GM18867 (cell line): ENCODE measurements at regions not wholly inside any gene's neighbourhood (a gene's known extent, or its start where the extent isn't known, plus 50 kb on each side); places are given as distances from the start of the nearest gene placed in this dataset.

Experiments
- ATAC-seq: cut with Tn5 transposase; IDR thresholded peaks from one replicate; pipeline ENCODE4 v1.9.1; 2021; ENCODE audit warnings: mild to moderate bottlenecking, moderate library complexity; ENCODE audit not compliant: unreplicated experiment

DNA sequence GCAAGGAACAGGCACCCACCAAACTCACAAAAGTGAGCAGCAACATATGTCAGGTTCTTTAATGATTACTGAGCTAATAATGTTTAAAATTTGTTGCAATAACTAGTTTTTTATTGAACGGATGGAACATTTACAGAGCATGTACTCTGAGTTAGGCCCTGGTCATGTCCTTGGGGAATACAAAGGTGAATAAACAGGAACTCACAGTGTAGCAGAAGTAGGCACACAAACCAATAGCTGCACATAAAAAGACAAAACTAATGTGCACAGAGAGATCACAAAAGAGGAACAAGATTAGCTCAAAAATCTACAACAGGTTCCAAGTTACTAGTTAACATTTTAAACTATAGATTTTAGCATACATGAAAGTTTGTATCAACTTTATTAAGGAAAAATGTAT is 505.3 kb upstream of the PPP2R3A start:
- no peak for ATAC-seq

DNA sequence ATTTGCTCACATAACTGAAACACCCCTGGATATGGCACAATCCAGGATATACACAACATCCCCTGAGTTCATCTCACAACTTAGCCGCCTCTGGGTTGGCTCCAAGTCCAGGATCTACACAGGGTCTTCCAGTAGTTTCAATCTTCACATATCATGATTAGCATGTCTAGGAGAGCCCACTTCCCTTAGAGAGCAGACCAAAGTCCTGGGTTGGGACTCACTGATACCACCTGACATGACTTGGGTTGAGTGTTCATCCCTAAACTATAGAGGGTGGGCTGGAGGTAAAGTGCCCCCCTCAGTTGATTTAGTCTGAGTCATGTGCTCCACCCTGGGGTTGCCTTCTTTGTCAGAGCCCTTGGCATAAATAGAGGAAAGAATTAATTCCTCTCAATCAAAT is 493.6 kb upstream of the PPP2R3A start:
- ATAC-seq, result no peak

DNA sequence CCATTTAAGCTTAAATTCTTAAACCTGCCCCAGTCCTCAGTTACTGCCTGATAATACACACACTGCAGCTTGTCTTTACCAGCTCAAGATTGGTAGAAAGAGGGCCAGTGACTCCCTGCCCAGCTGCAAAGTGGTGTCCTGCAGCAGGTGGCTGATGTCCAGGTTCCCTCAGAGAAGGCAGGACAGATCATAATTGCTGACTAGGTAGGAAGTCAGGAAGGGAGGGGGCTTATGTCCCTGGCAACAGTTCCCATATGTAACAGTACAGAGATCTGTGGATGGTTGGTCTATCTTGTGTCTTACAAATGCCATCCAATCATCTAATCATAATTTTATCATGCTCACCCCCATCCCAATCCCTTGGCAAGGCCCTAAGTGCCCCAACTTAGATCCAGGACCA is 492.1 kb upstream of the PPP2R3A start:
- ATAC-seq, result no peak

DNA sequence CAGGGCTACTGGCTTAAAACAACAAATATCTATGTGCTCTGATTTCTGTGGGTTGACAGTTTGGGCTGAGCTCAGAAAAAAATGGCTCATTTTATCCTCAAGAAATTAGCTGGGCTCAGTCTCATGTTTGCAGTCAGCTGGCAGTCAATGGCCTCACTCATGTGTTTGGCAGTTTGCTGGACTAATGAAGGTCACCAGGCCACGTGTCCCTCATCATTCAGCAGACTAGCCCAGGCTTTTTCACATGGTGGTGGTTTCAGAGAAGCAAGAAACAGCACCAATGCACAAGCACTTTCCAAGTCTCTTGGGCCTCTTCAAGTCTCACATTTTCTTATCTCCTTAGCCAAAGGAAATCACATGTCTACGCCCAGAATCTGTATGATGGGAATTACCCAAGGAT is 478.3 kb upstream of the PPP2R3A start:
- ATAC-seq, result no peak

DNA sequence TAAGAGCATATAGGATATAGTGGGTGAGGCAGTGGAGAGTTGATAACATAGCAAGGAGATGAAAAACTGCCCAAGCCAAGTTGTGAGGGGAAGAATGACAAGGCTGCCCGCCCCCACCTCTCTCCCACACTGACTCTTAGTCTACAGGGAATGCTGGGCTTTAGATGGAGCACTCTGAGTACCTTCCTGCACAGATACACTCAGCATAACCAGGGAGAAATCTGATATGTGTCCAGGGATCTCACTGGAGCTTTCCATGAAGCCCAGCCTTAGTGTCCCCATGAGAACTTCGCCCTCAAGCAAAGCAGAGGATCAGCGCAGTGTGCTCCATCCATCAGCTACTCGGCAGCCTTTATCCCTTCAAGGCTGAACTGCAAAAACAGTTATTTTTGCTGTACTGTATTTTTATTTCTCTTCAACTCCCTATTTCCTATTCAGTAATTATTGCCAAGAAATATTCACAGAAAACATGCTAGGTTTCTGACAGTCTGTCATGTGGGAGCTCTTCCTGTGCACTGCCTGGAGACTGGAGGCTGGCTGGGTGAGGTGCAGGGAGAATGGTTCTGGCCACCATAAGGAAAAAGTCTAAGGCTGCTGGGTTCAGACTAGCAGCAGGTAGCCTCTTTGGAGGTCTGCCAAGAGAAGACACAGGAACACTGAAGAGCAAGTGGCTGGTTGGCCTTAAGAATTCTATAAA is 475.2 kb upstream of the PPP2R3A start:
- ATAC-seq, result no peak

DNA sequence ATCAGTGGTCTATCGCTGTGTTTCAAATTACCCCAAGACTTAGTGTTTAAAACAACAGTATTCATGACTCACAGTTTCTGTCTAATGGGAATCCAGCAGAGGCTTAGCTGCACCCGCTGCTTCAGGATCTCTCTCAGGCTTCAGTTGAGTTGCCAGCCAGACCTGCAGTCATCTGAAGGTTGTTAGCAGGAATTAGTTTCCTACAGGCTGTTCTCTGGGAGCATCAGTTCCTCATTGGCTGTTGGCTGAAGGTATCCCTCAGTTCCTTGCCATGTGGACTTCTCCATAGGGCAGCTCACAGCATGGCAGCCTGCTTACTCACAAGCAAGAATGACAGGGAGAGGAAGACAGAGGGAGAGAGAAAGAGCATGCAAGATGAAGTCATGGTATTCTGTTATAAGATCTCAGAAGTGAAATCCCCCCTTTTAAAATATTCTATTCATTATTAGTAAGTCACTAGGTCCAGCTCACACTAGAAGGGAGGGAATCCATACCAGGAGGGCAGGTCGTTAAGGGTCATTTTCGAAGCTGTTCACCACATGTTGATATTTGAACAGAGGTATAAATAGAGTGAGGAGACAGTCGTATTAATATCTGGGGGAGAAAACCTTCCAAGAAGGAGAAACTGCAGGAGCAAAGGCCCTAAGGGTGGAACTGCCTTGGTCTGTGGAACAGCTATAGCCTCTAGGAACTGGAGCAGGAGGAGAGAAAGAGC is 473.9 kb upstream of the PPP2R3A start:
- ATAC-seq, result no peak

DNA sequence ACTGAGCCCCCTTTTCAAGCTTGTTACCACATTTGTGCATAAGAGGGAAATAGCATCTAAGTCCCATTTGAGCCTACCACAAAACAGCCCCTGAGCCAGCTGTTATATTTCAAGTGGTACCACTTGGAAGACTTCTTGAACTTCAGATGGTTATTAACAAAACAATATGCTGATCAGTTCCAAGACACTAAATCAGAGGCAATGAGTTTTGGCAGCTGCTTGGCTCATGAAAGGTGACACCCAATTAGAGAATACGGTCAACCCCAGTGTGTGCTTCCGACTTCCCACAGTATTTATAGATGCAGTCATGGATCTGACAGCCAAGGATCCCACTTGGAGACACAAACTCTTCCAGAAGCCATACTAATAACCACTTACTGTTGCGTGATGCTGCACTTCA is 469.6 kb upstream of the PPP2R3A start:
- ATAC-seq, result no peak

DNA sequence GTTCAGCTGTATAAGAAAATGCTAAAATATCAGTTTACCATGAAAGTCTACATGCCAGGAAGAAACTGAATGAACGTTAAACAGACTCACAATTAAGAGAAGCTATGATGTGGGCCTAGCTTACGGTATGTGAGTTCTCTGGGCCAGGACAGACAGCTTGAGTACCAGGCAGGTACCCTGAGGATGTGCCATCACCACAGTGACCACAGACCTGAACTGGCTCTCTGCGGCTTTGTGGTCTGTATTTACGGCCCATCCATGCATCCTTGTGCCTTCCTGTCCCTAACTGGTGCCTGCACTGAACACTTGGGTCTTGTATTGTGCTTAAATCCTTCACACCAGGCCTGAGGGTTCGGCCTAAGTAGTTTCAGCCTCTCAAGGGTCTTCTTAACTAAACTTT is 467.5 kb upstream of the PPP2R3A start:
- ATAC-seq, result no peak

DNA sequence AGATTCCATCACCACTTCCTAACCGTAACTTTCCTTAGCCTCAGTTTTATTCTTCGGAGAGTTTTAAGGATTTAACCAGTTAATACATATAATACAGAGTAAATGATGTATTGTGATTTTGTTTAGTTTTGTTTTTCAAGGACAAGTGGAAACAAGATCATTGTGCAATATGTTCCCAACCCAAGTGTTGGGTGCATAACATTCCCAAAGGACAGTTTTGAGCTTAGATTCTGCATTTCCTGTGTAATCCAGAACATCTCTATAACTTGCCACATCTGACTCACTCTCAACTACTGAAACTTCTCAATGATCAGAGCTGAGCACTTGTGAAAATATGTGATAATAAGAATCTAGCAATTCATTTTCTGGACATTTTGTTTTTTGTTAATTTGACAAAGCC is 466.1 kb upstream of the PPP2R3A start:
- ATAC-seq, result no peak

DNA sequence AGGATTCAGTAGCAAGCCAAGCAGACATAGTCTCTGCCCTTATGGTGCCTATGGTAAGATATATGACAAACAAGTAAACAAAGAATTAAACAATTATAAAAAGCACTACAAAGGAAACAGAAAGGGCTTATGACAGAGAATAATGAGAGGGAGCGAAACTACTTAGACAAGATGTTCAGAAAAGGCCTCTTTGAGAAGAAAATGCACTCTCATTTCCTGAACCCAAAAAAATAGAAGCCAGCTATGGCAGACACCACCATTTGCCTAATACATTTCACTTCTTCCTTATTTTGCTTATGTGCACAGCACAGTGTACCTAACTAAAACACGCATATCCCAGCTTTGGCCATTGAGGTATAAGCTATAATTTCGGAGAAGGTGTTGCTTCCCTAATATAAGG is 465.5 kb upstream of the PPP2R3A start:
- ATAC-seq, result peak; percentile 55

DNA sequence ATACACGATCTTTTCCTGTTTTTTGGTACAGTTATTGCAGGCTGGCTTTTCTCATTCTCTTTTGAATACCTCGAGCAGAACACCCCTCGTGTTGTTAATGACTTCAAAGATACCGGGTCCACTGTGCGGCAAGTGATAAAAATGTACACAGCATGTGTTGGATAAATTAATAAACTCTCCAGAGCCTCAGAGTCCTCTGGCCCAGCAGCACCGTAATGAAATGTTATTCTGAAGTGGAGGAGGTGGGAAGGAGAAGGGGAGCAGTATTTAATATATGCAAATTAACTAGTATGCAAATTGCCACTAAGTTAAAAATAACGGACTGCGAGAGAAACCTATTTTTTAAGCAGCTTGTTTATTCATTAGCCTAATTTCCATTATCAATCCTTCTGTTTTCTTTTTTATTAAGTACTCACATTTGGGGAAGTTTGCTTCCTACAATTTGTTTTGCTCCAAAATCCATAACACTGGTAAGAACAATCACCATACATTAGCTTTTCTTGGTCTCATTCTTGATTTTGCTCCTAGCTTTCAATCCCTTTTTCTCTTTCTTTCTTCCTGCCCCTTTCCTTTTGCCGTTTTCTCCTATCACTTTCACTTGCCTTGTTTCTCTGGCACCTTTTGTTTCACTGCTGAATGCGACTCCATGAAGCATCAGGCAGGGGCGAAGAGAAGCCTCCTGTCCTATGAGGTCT is 462.3 kb upstream of the PPP2R3A start:
- ATAC-seq, result no peak

DNA sequence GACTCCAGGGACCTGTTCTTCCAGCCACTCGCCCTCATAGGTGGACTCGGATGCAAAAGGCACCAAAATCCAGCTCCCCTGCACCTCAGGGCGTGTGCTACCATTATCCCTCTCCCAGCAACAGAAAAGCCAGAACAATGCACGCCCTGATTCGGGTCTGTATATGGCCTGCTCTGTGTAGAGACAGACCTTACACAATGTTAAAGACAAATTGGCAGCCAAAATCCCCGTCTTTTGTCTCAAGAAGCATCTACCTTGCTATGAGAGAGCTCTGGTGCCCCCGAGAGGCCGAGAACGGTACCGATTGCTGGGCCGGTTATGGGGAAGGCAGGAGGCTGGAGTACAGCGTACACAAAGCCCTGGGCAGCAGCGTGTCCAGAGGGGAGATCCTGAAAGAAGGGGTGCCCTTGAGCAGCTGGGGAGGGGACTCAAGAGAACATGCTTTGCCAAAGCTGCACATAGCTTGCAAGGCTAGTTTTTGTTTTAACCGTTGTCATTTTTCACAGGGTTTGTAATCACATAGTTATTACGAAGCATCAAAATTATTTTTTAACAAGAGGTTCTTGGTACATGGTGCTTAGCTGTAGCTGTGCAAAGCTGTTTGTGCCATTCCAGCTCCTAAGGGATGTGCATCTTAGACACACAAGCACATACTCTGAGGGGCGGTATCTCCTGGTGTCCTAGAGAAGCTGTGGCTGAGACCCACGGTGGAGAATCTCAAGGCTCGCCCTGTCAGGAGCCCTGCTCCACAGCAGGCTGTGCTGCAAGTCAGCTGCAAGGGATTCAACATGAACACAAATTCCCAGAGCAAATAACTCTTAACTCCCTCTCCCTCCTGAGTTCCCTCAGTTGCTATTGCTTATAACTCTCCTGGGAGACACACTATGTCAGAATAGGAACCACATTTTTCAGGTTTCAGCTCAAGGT is 461.5 kb upstream of the PPP2R3A start:
- ATAC-seq, result peak; percentile 92

DNA sequence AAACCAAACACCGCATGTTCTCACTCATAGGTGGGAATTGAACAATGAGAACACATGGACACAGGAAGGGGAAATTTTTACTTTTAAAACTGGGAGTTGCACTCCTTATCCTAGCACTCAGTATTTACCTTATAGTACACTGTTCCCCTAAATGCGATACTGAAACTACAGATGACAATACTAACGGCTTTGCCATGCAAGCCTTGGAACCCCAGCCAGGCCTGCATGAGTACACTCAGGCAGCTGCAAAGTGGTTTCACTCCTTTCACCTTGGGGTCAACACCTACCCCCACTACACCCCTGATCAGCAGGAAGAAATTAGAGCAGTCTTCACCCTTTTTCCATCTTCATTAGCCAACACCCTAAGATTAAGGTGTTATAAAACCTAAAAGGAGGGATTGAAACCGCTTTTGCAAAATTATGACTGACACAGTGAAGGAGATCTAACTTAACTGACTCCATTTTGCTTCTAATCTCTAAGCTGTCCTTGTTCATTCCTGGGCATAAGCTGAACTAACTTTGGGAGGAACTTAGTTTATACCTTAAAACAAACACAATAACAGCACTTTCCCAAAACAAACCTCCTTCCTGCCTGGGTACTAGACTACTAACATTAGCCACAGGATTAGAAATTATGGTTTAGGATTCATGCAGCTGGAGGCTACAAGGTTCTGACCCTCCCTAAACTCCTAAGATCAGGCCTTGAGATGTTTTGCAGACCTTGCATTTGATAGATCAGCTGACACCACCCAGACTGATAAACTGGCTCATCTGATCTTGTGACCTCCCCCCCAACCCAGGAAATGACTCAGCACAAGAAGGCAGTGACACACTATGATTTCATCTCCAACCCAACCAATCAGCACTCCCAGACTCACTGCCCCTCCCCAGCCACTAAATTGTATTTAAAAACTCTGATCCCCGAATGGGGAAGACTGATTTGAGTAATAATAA is 452.1 kb upstream of the PPP2R3A start:
- no peak for ATAC-seq

DNA sequence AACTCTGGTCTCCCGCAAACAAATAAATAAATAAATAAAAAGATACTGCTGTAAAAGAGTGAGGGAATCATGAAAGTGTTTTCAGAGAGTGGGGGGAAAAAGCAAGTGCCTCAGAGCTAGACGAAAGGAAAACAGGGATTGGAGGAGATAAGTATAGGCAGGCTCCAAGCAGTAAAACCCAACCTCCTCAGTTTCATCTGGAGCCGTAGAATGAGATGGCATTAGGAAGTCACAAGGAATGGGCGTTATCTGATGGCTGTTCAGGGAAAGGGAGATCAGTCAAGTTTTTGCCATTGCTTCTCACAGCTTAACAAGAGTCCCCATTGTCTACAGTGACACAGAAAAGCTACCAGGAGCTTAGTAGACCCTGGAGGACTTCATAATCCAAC is 451.5 kb upstream of the PPP2R3A start:
- no peak for ATAC-seq

DNA sequence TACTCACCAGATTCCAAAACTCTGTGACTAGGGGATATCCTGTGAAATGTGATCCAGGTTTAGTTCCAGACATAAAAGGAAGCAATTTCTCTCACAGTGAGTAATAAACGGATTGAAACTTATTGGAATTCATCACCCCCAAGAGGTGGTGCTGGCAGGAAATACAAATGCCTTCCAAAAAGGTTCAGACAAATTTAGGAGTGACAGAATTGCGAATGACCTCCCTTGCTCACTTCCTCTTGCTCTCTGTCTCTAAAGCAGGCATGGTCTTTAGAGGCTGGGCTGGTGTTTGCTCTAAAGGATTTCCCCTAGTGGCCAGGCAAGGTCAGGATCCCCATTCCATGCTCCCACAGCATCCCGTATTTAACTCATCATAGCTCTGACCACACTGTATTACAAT is 449.4 kb upstream of the PPP2R3A start:
- no peak for ATAC-seq

DNA sequence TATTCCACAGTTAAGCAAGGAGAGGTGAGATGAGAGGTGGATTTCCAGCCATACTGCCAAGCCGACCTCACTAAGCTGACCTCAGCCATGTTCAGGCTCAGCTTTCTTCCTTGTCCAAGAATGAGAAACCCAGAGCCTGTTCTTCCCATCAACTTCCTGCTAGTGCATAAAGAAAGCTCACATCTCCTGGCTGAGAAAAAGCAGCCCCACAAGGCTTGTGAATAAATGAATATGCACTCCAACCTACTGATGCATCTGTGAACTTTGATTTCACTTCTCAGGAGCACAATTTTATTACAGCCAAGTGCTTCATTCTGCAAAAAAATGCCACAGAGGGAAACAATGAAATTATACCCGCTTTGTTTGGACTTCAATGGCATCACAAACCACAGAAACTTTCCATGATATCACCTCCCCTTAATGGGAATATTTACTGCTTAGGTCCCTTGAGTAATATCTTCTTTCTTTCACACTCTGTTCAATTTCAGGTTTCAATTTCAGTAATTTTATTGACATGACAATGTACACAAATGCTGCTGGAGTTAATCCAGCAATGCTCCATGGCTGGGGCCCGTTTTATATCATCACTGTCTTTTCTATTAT is 437.0 kb upstream of the PPP2R3A start:
- no peak for ATAC-seq

DNA sequence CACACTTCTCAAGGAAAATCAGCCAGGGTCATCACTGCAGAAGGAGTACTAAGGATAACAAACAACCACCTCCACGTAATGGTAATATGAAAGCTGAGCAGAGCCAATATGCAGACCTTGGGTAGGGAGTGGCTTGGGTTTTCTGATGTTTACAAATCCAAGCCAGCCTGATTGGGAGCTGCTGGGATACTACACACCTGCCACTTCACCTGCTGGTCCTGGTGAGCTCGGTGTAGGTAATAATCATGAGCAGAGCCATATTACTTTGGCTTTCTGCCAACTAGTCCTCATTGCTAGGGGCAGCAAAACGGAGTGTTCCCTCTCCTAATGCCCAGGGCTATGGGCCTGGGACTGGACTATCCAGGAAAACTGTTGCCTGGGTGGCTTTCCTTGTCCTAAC is 433.5 kb upstream of the PPP2R3A start:
- ATAC-seq, result no peak

DNA sequence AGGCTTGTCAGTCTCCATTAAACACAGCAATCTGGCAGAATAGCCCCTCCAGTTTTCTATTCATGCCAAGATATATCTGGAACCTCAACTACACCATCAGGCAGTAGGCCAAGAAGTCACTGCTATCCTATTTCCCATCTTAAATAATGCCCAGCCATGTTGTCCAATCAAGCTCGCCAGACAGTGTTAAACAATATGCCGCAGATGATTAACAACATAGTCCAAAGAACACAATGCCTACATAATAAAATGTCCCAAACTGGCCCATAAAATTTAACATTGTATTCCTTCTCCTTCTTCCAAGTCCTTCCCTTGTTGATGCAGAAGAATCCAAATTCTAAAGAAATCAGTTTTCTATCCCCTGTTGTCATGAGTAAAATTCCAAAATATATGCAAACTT is 427.4 kb upstream of the PPP2R3A start:
- ATAC-seq, result no peak

DNA sequence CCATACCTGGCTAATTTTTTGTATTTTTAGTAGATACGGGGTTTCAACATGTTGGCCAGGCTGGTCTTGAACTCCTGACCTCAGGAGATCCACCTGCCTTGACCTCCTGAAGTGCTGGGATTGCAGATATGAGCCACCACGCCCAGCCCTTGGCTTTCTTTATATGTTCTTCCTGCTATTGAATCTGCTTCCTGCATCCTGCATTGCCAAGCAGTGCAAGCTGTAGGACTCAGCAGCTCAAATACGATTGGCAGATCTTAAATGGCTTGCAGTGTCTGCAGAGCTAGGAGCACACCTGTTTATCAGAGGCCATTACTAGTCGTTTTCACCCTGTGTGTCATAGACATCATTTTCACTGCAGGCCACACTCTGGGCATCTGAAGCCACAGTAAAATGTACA is 426.2 kb upstream of the PPP2R3A start:
- no peak for ATAC-seq

DNA sequence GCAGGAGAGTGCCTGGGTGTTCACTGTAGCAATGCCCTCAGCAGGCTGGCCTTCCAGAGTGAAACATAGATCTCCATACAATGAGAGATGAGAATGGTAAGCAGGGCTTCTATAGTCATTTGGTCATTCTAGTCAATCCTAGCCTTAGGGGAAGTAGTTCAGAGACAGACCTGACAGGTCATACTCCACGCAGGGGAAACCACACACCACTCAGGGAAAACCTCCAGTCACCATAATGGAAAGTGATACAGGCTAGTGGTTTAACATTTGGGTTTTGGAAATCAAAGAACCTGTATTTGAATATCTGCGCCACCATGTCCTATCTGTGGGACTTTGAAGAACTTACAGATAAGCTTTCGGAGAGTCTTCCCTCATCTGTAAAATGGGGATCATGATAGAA is 425.7 kb upstream of the PPP2R3A start:
- ATAC-seq, result no peak
